ENCODE measurements at regions not wholly inside any gene's neighbourhood (a gene's known extent, or its start where the extent isn't known, plus 50 kb on each side); places are given as distances from the start of the nearest gene placed in this dataset.
"Not testable (repeated sequence)": the region's sequence is repeated elsewhere in the genome, so short reads cannot be mapped to it uniquely, and the experiment has no call there.

DNA sequence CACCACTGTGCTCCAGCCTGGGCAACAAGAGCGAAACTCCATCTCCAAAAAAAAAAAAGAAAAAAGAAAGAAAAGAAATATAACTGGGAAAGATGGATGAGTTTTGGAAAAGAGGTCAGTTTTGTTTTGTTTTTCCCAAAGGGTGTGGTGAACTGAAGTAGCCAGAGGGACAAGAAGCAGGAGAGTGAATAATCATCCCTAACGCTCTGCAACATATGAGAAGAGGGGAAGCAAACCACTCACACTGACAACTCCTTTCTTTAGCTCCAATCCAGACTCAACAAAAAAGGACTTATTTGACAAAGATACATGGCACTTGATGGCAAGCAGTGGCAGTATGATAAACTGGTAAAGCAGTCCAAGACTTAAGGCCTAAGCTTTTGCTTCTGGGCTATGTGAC lies 176.1 kb upstream of the HMHB1 start:
- no peak for DNase-seq (ENCODE audit: low read depth)
- H3K4me3 ChIP-seq (ENCODE audit: low read depth, low read length), result no peak overlapping the region
- no peak for TF ChIP-seq CTCF (IDR thresholded peaks at IDR 0.05; ENCODE audit: insufficient read depth, low read depth, low read length, missing control alignments)

DNA sequence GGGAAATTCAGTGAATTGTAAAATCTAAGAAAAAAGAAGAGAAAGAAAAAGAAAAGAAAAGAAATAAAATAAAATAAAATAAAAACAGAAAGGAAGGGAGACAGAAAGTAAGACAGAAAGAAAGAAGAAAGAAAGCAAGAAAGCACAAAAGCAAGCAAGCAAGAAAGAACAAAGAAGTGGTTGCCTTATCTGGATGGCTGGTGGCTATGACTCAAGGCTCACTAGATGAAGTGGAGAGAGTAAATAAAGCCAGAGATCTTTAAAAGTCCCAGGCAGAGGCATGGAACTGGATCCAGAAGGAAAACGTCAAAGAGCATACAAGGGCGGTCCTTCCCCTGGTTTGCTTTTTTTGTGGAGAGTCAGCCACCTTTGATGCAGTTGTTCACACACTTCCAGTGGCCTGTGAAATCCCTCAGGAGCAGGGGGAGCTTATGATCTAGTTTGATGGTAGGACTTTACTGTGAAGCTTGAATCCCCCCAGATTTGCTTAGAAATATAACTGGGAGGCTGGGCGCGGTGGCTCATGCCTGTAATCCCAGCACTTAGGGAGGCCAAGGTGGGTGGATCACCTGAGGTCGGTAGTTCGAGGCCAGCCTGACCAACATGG lies 176.7 kb upstream of the HMHB1 start:
- DNase-seq (ENCODE audit: low read depth), result no peak
- no peak overlapping the region for H3K4me3 ChIP-seq (ENCODE audit: low read depth, low read length)
- TF ChIP-seq CTCF (IDR thresholded peaks at IDR 0.05; ENCODE audit: insufficient read depth, low read depth, low read length, missing control alignments), result no peak

- no peak overlapping the region for H3K4me3 ChIP-seq (ENCODE audit: low read depth, low read length)
- DNase-seq (ENCODE audit: low read depth), result no peak
- no peak for TF ChIP-seq CTCF (IDR thresholded peaks at IDR 0.05; ENCODE audit: insufficient read depth, low read depth, low read length, missing control alignments)
Measured at GRCh38 chr5:143634689-143635088, 177.3 kb upstream of the HMHB1 start.

- DNase-seq (ENCODE audit: low read depth), result no peak
- TF ChIP-seq CTCF (IDR thresholded peaks at IDR 0.05; ENCODE audit: insufficient read depth, low read depth, low read length, missing control alignments), result no peak
- no peak overlapping the region for H3K4me3 ChIP-seq (ENCODE audit: low read depth, low read length)
Measured at GRCh38 chr5:143629871-143630659, 181.9 kb upstream of the HMHB1 start.

GRCh38 chr5:143625048-143625447 lies 186.9 kb upstream of the HMHB1 start:
- H3K4me3 ChIP-seq (ENCODE audit: low read depth, low read length); DNase-seq (ENCODE audit: low read depth): not testable (repeated sequence)

GRCh38 chr5:143624465-143624864 lies 187.5 kb upstream of the HMHB1 start:
- no peak overlapping the region for H3K4me3 ChIP-seq (ENCODE audit: low read depth, low read length)
- TF ChIP-seq CTCF (IDR thresholded peaks at IDR 0.05; ENCODE audit: insufficient read depth, low read depth, low read length, missing control alignments), result no peak
- DNase-seq (ENCODE audit: low read depth), result no peak

DNA sequence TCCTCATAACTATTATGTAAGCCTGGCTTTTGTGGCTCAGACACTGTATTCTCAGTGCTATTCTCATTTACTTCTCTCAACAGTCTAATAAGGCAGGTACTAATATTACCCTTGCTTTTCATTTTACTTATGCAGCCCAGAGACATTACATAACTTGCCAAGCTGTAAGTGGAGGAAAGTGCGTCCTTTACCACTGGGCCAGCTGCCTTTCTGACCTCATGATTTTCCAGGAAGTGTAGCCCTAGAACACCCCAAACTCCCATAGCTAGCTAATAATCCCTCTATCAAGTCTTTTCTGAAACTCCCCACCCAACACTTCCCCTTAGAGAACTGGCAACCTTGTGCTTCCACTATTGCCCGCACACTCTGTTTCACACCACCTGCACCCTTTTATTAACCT lies 192.9 kb upstream of the HMHB1 start:
- no peak for DNase-seq (ENCODE audit: low read depth)
- H3K4me3 ChIP-seq (ENCODE audit: low read depth, low read length), result no peak overlapping the region
- no peak for TF ChIP-seq CTCF (IDR thresholded peaks at IDR 0.05; ENCODE audit: insufficient read depth, low read depth, low read length, missing control alignments)

Data from GM12865 (cell line).